Nephron progenitor cell (in vitro differentiated cells): ENCODE measurements at regions not wholly inside any gene's neighbourhood (a gene's known extent, or its start where the extent isn't known, plus 50 kb on each side); places are given as distances from the start of the nearest gene placed in this dataset.

Experiments used
- DNase-seq: peaks from one replicate; pipeline ENCODE4 v3.0.0; 2021
- H3K27ac Mint-ChIP-seq: 2 replicates; pipeline ENCODE4 v1.8.0; 2021; ENCODE audit warnings: mild to moderate bottlenecking, moderate library complexity, mixed read lengths
- H3K27me3 Mint-ChIP-seq: 2 replicates; pipeline ENCODE4 v1.8.0; 2021; ENCODE audit warnings: mild to moderate bottlenecking, low read depth, mixed read lengths; ENCODE audit not compliant: poor library complexity
- H3K36me3 Mint-ChIP-seq: 2 replicates; pipeline ENCODE4 v1.8.0; 2021; ENCODE audit warnings: low read depth, mixed read lengths
- H3K4me1 Mint-ChIP-seq: 2 replicates; pipeline ENCODE4 v1.8.0; 2021; ENCODE audit warnings: mixed read lengths
- H3K4me3 Mint-ChIP-seq: 2 replicates; pipeline ENCODE4 v1.8.0; 2021; ENCODE audit warnings: mild to moderate bottlenecking, moderate library complexity, mixed read lengths
- H3K9me3 Mint-ChIP-seq: 2 replicates; pipeline ENCODE4 v1.8.0; 2021; ENCODE audit warnings: mild to moderate bottlenecking, moderate library complexity, mixed read lengths
- TF ChIP-seq, protein P1 (sequence below): fragments of 200-600 bp; sonication (generic); IDR thresholded peaks from 2 replicates; pipeline ENCODE4 v1.5.0; 2021; ENCODE audit warnings: antibody characterized with exemption

- Mint-ChIP-seq H3K4me1 (no peaks in the 10 kb centered on the region), H3K27me3 (no peaks in the 10 kb centered on the region), H3K9me3 (no peaks in the 10 kb centered on the region), H3K27ac (no peak overlapping the region), H3K4me3 (no peak overlapping the region), H3K36me3 (no peaks in the 10 kb centered on the region)
- TF ChIP-seq, protein P1, sequence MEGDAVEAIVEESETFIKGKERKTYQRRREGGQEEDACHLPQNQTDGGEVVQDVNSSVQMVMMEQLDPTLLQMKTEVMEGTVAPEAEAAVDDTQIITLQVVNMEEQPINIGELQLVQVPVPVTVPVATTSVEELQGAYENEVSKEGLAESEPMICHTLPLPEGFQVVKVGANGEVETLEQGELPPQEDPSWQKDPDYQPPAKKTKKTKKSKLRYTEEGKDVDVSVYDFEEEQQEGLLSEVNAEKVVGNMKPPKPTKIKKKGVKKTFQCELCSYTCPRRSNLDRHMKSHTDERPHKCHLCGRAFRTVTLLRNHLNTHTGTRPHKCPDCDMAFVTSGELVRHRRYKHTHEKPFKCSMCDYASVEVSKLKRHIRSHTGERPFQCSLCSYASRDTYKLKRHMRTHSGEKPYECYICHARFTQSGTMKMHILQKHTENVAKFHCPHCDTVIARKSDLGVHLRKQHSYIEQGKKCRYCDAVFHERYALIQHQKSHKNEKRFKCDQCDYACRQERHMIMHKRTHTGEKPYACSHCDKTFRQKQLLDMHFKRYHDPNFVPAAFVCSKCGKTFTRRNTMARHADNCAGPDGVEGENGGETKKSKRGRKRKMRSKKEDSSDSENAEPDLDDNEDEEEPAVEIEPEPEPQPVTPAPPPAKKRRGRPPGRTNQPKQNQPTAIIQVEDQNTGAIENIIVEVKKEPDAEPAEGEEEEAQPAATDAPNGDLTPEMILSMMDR, result no peak
- no peak for DNase-seq
Observed at GRCh38 chr2:220346919-220347318, 719.5 kb downstream of the SLC4A3 start.

GRCh38 chr2:220347626-220348025 is 720.2 kb downstream of the SLC4A3 start:
- H3K27me3 Mint-ChIP-seq, result no peaks in the 10 kb centered on the region
- H3K36me3 Mint-ChIP-seq, result no peaks in the 10 kb centered on the region
- no peaks in the 10 kb centered on the region for H3K9me3 Mint-ChIP-seq
- no peaks in the 10 kb centered on the region for H3K4me1 Mint-ChIP-seq
- H3K27ac Mint-ChIP-seq, result no peak overlapping the region
- DNase-seq, result no peak
- no peak overlapping the region for H3K4me3 Mint-ChIP-seq
- TF ChIP-seq, protein P1, result no peak

DNA sequence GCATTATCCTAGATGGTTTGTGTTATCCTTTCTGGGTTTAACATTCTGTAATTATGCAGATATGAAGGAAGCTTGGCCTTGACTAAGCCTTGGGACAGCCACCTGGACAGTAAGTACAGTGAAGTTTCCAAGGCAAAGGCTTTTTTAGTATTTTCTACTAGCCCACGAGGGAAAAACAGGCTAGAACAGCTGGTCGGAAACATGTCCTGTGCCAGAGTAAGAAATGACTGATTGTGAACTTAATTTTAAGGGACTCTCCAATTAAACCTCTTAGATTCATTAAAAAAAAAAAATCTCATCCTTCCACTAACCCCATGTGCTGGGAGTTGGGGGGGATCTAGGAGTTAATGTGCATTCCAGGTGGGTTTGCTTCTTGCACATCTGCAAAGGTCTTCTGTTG is 720.8 kb downstream of the SLC4A3 start:
- Mint-ChIP-seq H3K4me1 (no peaks in the 10 kb centered on the region), H3K27ac (no peak overlapping the region), H3K9me3 (no peaks in the 10 kb centered on the region), H3K27me3 (no peaks in the 10 kb centered on the region), H3K4me3 (no peak overlapping the region), H3K36me3 (no peaks in the 10 kb centered on the region)
- TF ChIP-seq, protein P1, result no peak
- DNase-seq, result no peak

- H3K27me3 Mint-ChIP-seq, result peaks cover 4% of the 10 kb centered on the region
- no peak for DNase-seq
- no peak overlapping the region for H3K4me3 Mint-ChIP-seq
- no peaks in the 10 kb centered on the region for H3K9me3 Mint-ChIP-seq
- H3K27ac Mint-ChIP-seq, result no peak overlapping the region
- H3K36me3 Mint-ChIP-seq, result no peaks in the 10 kb centered on the region
- TF ChIP-seq, protein P1, result no peak
- peaks cover 7% of the 10 kb centered on the region for H3K4me1 Mint-ChIP-seq
Observed at GRCh38 chr2:220353897-220354296, 726.5 kb downstream of the SLC4A3 start.

DNA sequence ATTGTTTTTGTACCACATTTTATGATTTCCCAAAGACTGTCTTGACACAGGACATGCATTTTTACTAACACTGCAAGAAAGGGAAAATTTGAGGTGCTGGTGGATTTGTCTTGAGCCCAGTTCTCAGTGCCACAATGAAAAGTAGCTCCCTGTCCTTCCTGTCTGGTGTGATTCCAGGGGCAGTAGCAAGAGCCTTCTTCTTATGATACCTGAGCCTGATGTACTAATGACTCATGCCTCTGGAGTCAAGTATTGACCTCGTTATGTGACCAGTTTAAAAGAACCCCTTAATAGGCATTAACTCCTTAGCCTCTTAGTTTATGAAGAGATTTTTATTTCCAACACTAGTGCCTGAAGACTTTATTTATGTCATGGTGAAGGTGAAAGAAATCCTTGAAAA is 728.6 kb downstream of the SLC4A3 start:
- Mint-ChIP-seq H3K27ac (no peak overlapping the region), H3K27me3 (peaks cover 8% of the 10 kb centered on the region), H3K4me3 (no peak overlapping the region), H3K36me3 (peaks cover 5% of the 10 kb centered on the region), H3K9me3 (peaks cover 10% of the 10 kb centered on the region), H3K4me1 (peaks cover 7% of the 10 kb centered on the region)
- no peak for DNase-seq
- TF ChIP-seq, protein P1, result no peak

DNA sequence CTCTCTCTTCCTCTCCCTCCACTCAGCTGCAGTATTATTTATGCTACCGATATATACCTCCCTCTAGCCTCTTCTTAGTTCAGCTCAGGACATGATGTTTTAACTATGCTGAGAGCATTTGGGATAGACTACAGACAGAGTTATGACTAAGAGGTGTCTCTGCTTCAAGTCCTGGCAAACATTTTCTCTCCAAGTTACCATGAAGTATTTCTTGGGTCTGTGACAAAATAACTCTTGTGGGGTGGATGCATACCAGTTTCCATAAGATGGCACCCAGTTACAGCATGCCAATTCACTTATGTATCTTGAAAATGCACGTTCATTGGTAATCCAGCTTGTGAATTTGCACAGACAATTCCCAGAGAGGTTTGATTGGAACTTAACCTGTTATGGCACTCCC is 737.6 kb downstream of the SLC4A3 start:
- TF ChIP-seq, protein P1, result no peak
- Mint-ChIP-seq H3K27ac (no peak overlapping the region), H3K27me3 (peaks cover 2% of the 10 kb centered on the region), H3K9me3 (peaks cover 25% of the 10 kb centered on the region), H3K4me1 (no peaks in the 10 kb centered on the region), H3K36me3 (peaks cover 2% of the 10 kb centered on the region), H3K4me3 (no peak overlapping the region)
- no peak for DNase-seq
